ENCODE measurements at regions not wholly inside any gene's neighbourhood (a gene's known extent, or its start where the extent isn't known, plus 50 kb on each side); places are given as distances from the start of the nearest gene placed in this dataset.
"Not testable (repeated sequence)": the region's sequence is repeated elsewhere in the genome, so short reads cannot be mapped to it uniquely, and the experiment has no call there.

DNA sequence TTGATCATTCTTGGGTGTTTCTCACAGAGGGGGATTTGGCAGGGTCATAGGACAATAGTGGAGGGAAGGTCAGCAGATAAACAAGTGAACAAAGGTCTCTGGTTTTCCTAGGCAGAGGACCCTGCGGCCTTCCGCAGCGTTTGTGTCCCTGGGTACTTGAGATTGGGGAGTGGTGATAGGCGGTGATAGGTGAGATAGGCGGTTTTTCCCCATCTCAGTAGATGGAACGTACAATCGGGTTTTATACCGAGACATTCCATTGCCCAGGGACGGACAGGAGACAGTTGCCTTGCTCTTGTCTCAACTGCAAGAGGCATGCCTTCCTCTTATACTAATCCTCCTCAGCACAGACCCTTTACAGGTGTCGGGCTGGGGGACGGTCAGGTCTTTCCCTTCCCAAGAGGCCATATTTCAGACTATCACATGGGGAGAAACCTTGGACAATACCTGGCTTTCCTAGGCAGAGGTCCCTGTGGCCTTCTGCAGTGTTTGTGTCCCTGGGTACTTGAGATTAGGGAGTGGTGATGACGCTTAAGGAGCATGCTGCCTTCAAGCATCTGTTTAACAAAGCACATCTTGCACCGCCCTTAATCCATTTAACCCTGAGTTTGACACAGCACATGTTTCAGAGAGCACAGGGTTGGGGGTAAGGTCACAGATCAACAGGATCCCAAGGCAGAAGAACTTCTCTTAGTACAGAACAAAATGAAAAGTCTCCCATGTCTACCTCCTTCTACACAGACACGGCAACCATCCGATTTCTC, 86.2 kb downstream of the OR2B2 start:
- DNase-seq, result not testable (repeated sequence)

DNA sequence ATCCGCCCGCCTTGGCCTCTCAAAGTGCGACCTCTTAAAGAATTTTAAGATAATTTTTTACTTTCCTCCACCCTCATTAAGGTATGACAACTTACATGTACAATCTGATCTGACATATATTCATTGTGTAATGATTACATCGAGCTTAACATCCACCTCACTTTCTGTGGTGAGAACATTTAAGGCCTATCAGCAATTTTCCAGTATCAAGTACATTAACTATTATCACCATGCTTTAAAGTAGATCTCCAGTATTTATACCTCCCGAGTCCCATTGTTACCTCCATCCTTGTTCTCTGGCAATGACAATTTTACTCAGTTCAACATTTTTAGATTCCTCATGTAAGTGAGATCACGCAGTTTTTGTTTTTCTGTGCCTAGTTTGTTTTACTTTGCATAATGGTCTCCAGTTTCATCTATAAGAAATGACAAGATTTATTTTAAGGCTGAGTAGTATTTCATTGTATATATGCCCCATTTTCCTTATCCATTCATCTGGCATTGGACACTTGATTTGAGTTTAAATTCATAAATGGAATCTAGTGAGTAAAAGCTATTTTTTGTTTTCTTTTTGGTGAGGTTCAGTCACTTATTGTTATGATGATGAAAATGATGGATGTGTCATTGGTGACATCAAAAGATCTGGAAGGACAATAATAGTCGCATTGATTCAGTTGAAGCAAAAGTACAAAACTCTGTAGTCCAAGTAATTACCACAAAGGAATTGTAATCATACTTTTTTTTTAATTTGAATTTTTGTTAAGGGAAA, 87.0 kb downstream of the OR2B2 start:
- no peak for DNase-seq

GRCh38 chr6:27824211-27825024, 87.8 kb downstream of the OR2B2 start:
- peak; percentile 34 for DNase-seq

DNA sequence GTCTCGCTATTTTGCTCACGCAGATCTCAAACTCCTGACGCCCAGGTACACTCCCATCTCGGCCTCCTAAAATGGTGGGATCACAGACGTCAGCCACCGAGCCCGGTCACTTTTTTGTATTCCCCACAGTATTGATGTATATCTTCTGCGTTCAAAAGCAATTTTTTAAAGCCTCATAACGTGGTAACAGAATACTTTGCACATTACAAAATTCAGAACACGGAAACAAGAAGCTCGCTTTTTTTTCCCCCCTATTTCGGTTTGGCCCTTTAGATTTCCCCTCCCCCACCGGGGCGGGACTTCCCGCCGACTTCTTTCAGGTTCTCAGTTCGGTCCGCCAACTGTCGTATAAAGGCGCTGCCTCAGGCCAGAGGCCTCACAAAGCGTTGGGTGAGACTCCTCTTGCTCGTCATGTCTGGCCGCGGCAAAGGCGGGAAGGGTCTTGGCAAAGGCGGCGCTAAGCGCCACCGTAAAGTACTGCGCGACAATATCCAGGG, 88.4 kb downstream of the OR2B2 start:
- DNase-seq, result peak; percentile 82

DNA sequence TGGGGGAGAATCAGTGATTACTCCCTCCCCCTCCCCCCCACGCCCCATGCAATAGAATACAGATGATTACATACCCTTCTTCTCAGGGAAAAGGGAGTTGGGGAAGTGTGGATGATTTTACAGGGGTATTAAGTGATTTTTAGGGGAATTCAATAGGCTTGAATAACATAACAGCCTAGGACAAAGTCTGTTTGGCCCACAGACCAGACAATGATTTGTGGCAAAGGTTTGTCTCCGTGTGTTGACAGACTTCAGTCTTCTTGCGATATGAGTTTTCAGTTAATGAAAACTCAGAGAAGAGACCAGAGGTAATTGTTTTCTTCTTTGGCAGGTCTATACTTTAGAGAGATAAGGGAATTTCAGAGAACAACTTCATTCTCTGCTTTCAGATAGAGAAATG, 95.3 kb downstream of the OR2B2 start:
- no peak for DNase-seq

- peak; percentile 87 for DNase-seq
Observed at GRCh38 chr6:27814665-27815424, 97.4 kb downstream of the OR2B2 start.

GRCh38 chr6:27814415-27814664, 97.9 kb downstream of the OR2B2 start:
- DNase-seq, result not testable (repeated sequence)

- no peak for DNase-seq
Observed at GRCh38 chr6:27812805-27813492, 99.2 kb downstream of the OR2B2 start.

- DNase-seq, result no peak
Observed at GRCh38 chr6:27812078-27812804, 100.0 kb downstream of the OR2B2 start.

- DNase-seq, result no peak
Observed at GRCh38 chr6:27811451-27811772, 100.8 kb downstream of the OR2B2 start.

DNA sequence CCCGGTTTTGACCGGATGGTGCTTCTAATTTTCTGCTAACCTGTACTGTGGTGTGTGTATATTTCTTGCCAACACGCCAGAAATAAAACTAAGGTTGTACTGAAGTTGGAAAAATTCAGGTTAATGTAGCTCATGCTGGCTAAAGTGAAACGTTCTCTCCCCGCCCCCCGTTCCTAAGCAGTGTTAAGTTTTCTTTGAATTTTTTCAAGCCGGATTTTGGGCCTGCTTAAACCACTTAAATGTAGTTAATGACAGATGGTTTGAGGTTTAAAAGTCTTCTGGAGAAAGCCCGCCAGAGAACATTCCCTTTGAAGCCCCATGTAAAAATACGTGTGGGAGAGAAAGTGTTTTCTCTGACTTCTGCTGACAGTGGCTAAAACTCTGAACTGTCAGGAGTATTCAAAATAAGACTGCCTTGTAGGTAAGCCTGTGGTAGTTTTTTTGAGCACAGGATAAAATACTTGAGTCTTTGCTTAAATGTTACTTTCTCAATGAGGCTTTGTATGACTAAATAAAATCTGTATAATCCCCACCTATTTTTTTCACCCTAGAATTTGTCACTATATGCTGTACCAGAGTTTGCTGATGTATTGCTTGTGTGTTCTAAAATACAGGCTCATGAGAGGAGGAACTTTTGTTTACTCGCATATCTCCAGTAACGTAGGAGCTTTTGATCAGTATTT, 101.3 kb downstream of the OR2B2 start:
- DNase-seq, result no peak

DNA sequence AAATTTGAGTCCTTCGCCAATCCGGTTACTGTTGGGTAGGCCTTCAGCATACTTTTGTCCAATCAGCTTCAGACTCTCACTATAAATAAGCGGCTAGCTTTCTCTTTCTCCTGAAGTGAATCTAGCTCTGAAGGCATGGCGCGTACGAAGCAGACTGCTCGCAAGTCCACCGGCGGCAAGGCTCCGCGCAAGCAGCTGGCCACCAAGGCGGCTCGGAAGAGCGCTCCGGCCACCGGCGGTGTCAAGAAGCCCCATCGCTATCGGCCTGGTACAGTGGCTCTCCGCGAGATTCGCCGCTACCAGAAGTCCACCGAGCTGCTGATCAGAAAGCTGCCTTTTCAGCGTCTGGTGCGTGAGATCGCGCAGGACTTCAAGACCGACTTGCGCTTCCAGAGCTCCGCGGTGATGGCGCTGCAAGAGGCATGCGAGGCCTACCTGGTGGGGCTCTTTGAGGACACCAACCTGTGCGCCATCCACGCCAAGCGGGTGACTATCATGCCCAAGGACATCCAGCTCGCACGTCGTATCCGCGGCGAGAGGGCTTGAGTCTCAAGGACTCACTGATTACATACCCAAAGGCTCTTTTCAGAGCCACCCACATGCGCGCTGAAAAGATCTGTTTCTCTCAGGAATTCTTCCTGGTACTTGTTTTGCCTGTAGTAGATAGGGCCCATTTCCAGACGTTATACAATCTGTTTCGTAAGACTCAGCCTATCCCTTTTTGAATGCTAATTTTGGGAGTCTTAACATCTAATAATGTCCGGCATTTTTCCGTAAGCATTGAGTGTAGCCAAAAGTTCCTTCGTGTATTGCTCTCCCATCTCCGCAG, 102.0 kb downstream of the OR2B2 start:
- peak; percentile 83 for DNase-seq

- DNase-seq, result no peak
Observed at GRCh38 chr6:27809067-27809938, 102.9 kb downstream of the OR2B2 start.

- not testable (repeated sequence) for DNase-seq
Observed at GRCh38 chr6:27808242-27809066, 103.7 kb downstream of the OR2B2 start.

- DNase-seq, result peak; percentile 87
Observed at GRCh38 chr6:27807441-27808241, 104.6 kb downstream of the OR2B2 start.

GRCh38 chr6:27806981-27807440, 105.2 kb downstream of the OR2B2 start:
- no peak for DNase-seq

DNA sequence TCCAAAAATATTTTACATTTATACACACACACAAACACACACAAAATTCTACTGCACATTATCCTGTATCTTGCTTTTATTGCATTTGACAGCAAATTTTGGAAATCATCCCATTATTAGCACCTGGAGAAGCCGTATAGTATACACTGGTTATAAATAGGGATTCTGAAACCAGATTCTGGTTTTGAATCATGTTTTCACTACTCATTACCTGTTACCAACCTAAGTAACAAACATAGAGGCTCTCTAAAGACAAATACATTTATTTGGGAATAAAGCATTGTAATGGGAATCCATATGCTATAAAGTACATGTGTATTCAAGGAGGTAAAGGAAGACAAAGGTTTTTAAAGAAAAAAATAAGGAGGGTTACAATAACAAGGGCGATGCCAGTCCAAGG, 106.8 kb downstream of the OR2B2 start:
- DNase-seq, result no peak
